ENCODE measurements at regions not wholly inside any gene's neighbourhood (a gene's known extent, or its start where the extent isn't known, plus 50 kb on each side); places are given as distances from the start of the nearest gene placed in this dataset.

GRCh38 chrX:42832764-42833549, 55.0 kb upstream of the PPP1R2C start:
- TF ChIP-seq POLR2AphosphoS5 (IDR thresholded peaks at IDR 0.05; ENCODE audit: low read depth, low read length) (no peak), TAF1 (IDR thresholded peaks at IDR 0.05; ENCODE audit: borderline replicate concordance, insufficient read depth, low read length) (no peak), FOXP2 (optimal IDR thresholded peaks at IDR 0.05; ENCODE audit: borderline replicate concordance, extremely low read depth, extremely low read length, insufficient read depth) (no peak), SIN3A (IDR thresholded peaks at IDR 0.05; ENCODE audit: borderline replicate concordance, insufficient read depth, low read length) (no peak), REST (IDR thresholded peaks at IDR 0.05; ENCODE audit: insufficient read depth in 1 of 2, low read depth in 2 of 2, low read length in 2 of 2) (no peak)

GRCh38 chrX:42837101-42837726, 59.3 kb upstream of the PPP1R2C start:
- TF ChIP-seq POLR2AphosphoS5 (IDR thresholded peaks at IDR 0.05; ENCODE audit: low read depth, low read length): no peak
- no peak for TF ChIP-seq SIN3A (IDR thresholded peaks at IDR 0.05; ENCODE audit: borderline replicate concordance, insufficient read depth, low read length)
- TF ChIP-seq TAF1 (IDR thresholded peaks at IDR 0.05; ENCODE audit: borderline replicate concordance, insufficient read depth, low read length): no peak
- TF ChIP-seq REST (IDR thresholded peaks at IDR 0.05; ENCODE audit: insufficient read depth in 1 of 2, low read depth in 2 of 2, low read length in 2 of 2): no peak
- no peak for TF ChIP-seq FOXP2 (optimal IDR thresholded peaks at IDR 0.05; ENCODE audit: borderline replicate concordance, extremely low read depth, extremely low read length, insufficient read depth)

- no peak for TF ChIP-seq FOXP2 (optimal IDR thresholded peaks at IDR 0.05; ENCODE audit: borderline replicate concordance, extremely low read depth, extremely low read length, insufficient read depth)
- TF ChIP-seq SIN3A (IDR thresholded peaks at IDR 0.05; ENCODE audit: borderline replicate concordance, insufficient read depth, low read length): no peak
- no peak for TF ChIP-seq POLR2AphosphoS5 (IDR thresholded peaks at IDR 0.05; ENCODE audit: low read depth, low read length)
- TF ChIP-seq REST (IDR thresholded peaks at IDR 0.05; ENCODE audit: insufficient read depth in 1 of 2, low read depth in 2 of 2, low read length in 2 of 2): no peak
These were observed 59.8 kb upstream of the PPP1R2C start for GRCh38 chrX:42837747-42838146.

GRCh38 chrX:42839632-42840031, 61.7 kb upstream of the PPP1R2C start:
- no peak for TF ChIP-seq REST (IDR thresholded peaks at IDR 0.05; ENCODE audit: insufficient read depth in 1 of 2, low read depth in 2 of 2, low read length in 2 of 2)
- TF ChIP-seq POLR2AphosphoS5 (IDR thresholded peaks at IDR 0.05; ENCODE audit: low read depth, low read length): no peak
- no peak for TF ChIP-seq FOXP2 (optimal IDR thresholded peaks at IDR 0.05; ENCODE audit: borderline replicate concordance, extremely low read depth, extremely low read length, insufficient read depth)
- no peak for TF ChIP-seq TAF1 (IDR thresholded peaks at IDR 0.05; ENCODE audit: borderline replicate concordance, insufficient read depth, low read length)
- TF ChIP-seq SIN3A (IDR thresholded peaks at IDR 0.05; ENCODE audit: borderline replicate concordance, insufficient read depth, low read length): no peak
